ENCODE measurements at regions not wholly inside any gene's neighbourhood (a gene's known extent, or its start where the extent isn't known, plus 50 kb on each side); places are given as distances from the start of the nearest gene placed in this dataset.

- TF ChIP-seq, protein P1, sequence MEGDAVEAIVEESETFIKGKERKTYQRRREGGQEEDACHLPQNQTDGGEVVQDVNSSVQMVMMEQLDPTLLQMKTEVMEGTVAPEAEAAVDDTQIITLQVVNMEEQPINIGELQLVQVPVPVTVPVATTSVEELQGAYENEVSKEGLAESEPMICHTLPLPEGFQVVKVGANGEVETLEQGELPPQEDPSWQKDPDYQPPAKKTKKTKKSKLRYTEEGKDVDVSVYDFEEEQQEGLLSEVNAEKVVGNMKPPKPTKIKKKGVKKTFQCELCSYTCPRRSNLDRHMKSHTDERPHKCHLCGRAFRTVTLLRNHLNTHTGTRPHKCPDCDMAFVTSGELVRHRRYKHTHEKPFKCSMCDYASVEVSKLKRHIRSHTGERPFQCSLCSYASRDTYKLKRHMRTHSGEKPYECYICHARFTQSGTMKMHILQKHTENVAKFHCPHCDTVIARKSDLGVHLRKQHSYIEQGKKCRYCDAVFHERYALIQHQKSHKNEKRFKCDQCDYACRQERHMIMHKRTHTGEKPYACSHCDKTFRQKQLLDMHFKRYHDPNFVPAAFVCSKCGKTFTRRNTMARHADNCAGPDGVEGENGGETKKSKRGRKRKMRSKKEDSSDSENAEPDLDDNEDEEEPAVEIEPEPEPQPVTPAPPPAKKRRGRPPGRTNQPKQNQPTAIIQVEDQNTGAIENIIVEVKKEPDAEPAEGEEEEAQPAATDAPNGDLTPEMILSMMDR (conservative IDR thresholded peaks at IDR 0.05; ENCODE audit: low read length) = no peak
- TF ChIP-seq EZH2phosphoT487 (IDR thresholded peaks at IDR 0.05; ENCODE audit: borderline replicate concordance, low read depth, low read length) = no peak
Observed at GRCh38 chr12:92301356-92301755, 155.7 kb upstream of the BTG1 start.

Data from OCI-LY7 (cell line).